H1 (cell line): ENCODE measurements at regions not wholly inside any gene's neighbourhood (a gene's known extent, or its start where the extent isn't known, plus 50 kb on each side); places are given as distances from the start of the nearest gene placed in this dataset.
"Not testable (repeated sequence)": the region's sequence is repeated elsewhere in the genome, so short reads cannot be mapped to it uniquely, and the experiment has no call there.

ENCODE experiments used
- CTCF ChIA-PET: fragments of 300-600 bp; sonication (Branson Sonifier 250); formaldehyde crosslinking; loops from one replicate; lab custom pipeline; 2021; ENCODE audit not compliant: partially characterized antibody; lab: Charles Lee
- POLR2A ChIA-PET: fragments of 300-600 bp; sonication (Branson Sonifier 250); formaldehyde crosslinking; loops from one replicate; lab custom pipeline; 2021; ENCODE audit warnings: inconsistent platforms; ENCODE audit not compliant: partially characterized antibody; lab: Charles Lee
- DNase-seq, 2 experiments: peaks; one replicate each; pipeline versions ENCODE4 v3.0.0 to v3.0.0-alpha.2; 2010 to 2022; ENCODE audit warnings: low spot score in 2 of 2, low read depth in 1 of 2, mixed read lengths in 1 of 2
- FAIRE-seq: peaks from 2 replicates; lab custom pipeline; 2011; peaks lifted over from hg19 to GRCh38; lab: Jason Lieb, UNC
- H2AFZ ChIP-seq: 2 replicates; pipeline ENCODE4 v1.8.1; 2012; ENCODE audit warnings: low read length, inconsistent platforms
- H2AK5ac ChIP-seq: 2 replicates; pipeline ENCODE4 v1.6.1; 2013; ENCODE audit warnings: low read depth, low read length
- H2BK120ac ChIP-seq: replicated peaks from 2 replicates; pipeline ENCODE3; 2013; ENCODE audit warnings: low read depth, low read length, inconsistent platforms
- H2BK12ac ChIP-seq: 2 replicates; pipeline ENCODE4 v1.6.1; 2013; ENCODE audit warnings: low read depth, low read length
- H2BK15ac ChIP-seq: 2 replicates; pipeline ENCODE4 v1.6.1; 2013; ENCODE audit warnings: low read length
- H2BK20ac ChIP-seq: 2 replicates; pipeline ENCODE4 v1.6.1; 2013; ENCODE audit warnings: low read length
- H2BK5ac ChIP-seq: 2 replicates; pipeline ENCODE4 v1.6.1; 2013; ENCODE audit warnings: low read depth, low read length
- H3K14ac ChIP-seq: 2 replicates; pipeline ENCODE4 v1.6.1; 2013; ENCODE audit warnings: inconsistent platforms; ENCODE audit not compliant: insufficient read length
- H3K18ac ChIP-seq: 2 replicates; pipeline ENCODE4 v1.6.1; 2013; ENCODE audit warnings: low read length; ENCODE audit errors: extremely low read depth
- H3K23ac ChIP-seq: 2 replicates; pipeline ENCODE4 v1.6.1; 2013; ENCODE audit warnings: inconsistent platforms; ENCODE audit not compliant: insufficient read length
- H3K23me2 ChIP-seq: 2 replicates; pipeline ENCODE4 v1.6.1; 2013; ENCODE audit warnings: low read depth, low read length
- H3K27ac ChIP-seq: 2 replicates; pipeline ENCODE4 v1.6.1; 2011; ENCODE audit warnings: low read depth, low read length, inconsistent platforms
- H3K27me3 ChIP-seq, 4 experiments: replicated peaks in 1 of 4; 1 replicate in 1 of 4; 2 replicates in 3 of 4; pipeline versions ENCODE4 v1.6.1 to v1.8.1; 2011 to 2013; ENCODE audit warnings: low read length in 3 of 4, mild to moderate bottlenecking in 3 of 4, inconsistent platforms in 2 of 4, mixed read lengths in 2 of 4, moderate library complexity in 1 of 4; ENCODE audit not compliant: control insufficient read depth in 3 of 4, insufficient read depth in 3 of 4; ENCODE audit errors: extremely low read depth in 1 of 4
- H3K36me3 ChIP-seq, 4 experiments: 2 replicates each; pipeline versions ENCODE4 v1.6.1 to v1.8.1; 2011 to 2013; ENCODE audit warnings: mild to moderate bottlenecking in 4 of 4, low read length in 3 of 4, moderate library complexity in 2 of 4, control low read depth in 1 of 4, inconsistent platforms in 1 of 4; ENCODE audit not compliant: insufficient read depth in 4 of 4, control insufficient read depth in 2 of 4
- H3K4ac ChIP-seq: replicated peaks from 2 replicates; pipeline ENCODE3; 2013; ENCODE audit warnings: low read length, low read depth, mixed read lengths, inconsistent platforms; ENCODE audit not compliant: insufficient read length
- H3K4me1 ChIP-seq, 4 experiments: replicated peaks in 1 of 4; 1 replicate in 1 of 4; 2 replicates in 3 of 4; pipeline versions ENCODE4 v1.6.1 to v1.8.1; 2011 to 2013; ENCODE audit warnings: low read length in 3 of 4, inconsistent platforms in 2 of 4, mixed read lengths in 1 of 4; ENCODE audit not compliant: insufficient read depth in 4 of 4, control insufficient read depth in 3 of 4
- H3K4me2 ChIP-seq, 2 experiments: 2 replicates each; pipeline versions ENCODE4 v1.6.1 to v1.8.1; 2011 to 2013; ENCODE audit warnings: low read depth in 2 of 2, low read length in 2 of 2, control low read depth in 1 of 2, inconsistent platforms in 1 of 2, mild to moderate bottlenecking in 1 of 2; ENCODE audit not compliant: insufficient read depth in 1 of 2
- H3K4me3 ChIP-seq, 4 experiments: fragments of 200-600, 300-600 bp in 1 of 4; sonication (generic), shearing (Covaris generic), sonication (Bioruptor Twin) in 1 of 4; 2 replicates each; pipeline versions ENCODE4 v1.5.1 to v1.8.1; 2011 to 2016; ENCODE audit warnings: low read length in 4 of 4, low read depth in 3 of 4, control low read depth in 2 of 4, inconsistent platforms in 2 of 4, mild to moderate bottlenecking in 2 of 4, mixed read lengths in 1 of 4, moderate library complexity in 1 of 4; ENCODE audit not compliant: insufficient read depth in 2 of 4; ENCODE audit errors: extremely low read depth in 1 of 4
- H3K56ac ChIP-seq: replicated peaks from 2 replicates; pipeline ENCODE3; 2013; ENCODE audit warnings: low read depth, mild to moderate bottlenecking, mixed read lengths, low read length, inconsistent platforms; ENCODE audit not compliant: insufficient read length
- H3K79me1 ChIP-seq: 2 replicates; pipeline ENCODE4 v1.6.1; 2013; ENCODE audit warnings: low read depth, low read length, control low read depth
- H3K79me2 ChIP-seq, 2 experiments: 2 replicates each; pipeline versions ENCODE4 v1.6.1 to v1.8.1; 2012 to 2013; ENCODE audit warnings: low read length in 2 of 2, mild to moderate bottlenecking in 2 of 2, inconsistent platforms in 1 of 2; ENCODE audit not compliant: insufficient read depth in 2 of 2, control insufficient read depth in 1 of 2
- H3K9ac ChIP-seq, 4 experiments: replicated peaks in 1 of 4; 1 replicate in 1 of 4; 2 replicates in 3 of 4; pipeline versions ENCODE4 v1.6.1 to v1.8.1; 2011 to 2013; ENCODE audit warnings: low read depth in 3 of 4, low read length in 3 of 4, control low read depth in 2 of 4, mild to moderate bottlenecking in 2 of 4, moderate library complexity in 2 of 4, inconsistent platforms in 1 of 4; ENCODE audit errors: extremely low read depth in 1 of 4
- H3K9me3 ChIP-seq, 2 experiments: 2 replicates each; pipeline versions ENCODE4 v1.6.1 to v1.8.1; 2012 to 2013; ENCODE audit warnings: mild to moderate bottlenecking in 2 of 2, moderate library complexity in 2 of 2, control low read depth in 1 of 2, inconsistent platforms in 1 of 2, low read depth in 1 of 2, low read length in 1 of 2, mixed read lengths in 1 of 2; ENCODE audit not compliant: insufficient read depth in 2 of 2
- H4K20me1 ChIP-seq, 2 experiments: replicated peaks in 1 of 2; 2 replicates each; pipeline versions ENCODE3 to v1.8.1; 2011 to 2013; ENCODE audit warnings: inconsistent platforms in 2 of 2, low read length in 2 of 2, mild to moderate bottlenecking in 1 of 2; ENCODE audit not compliant: insufficient read depth in 2 of 2, control insufficient read depth in 1 of 2
- H4K5ac ChIP-seq: 2 replicates; pipeline ENCODE4 v1.6.1; 2013; ENCODE audit warnings: low read length, low read depth, mixed read lengths, inconsistent platforms; ENCODE audit not compliant: insufficient read length
- H4K8ac ChIP-seq: 2 replicates; pipeline ENCODE4 v1.8.0; 2013; ENCODE audit warnings: mild to moderate bottlenecking, moderate library complexity, low read length, inconsistent platforms; ENCODE audit not compliant: insufficient read depth; ENCODE audit errors: extremely low read depth
- H4K91ac ChIP-seq: replicated peaks from 2 replicates; pipeline ENCODE3; 2013; ENCODE audit warnings: low read length, mixed read lengths, inconsistent platforms; ENCODE audit not compliant: insufficient read length
- WGBS, 2 experiments: shearing (Covaris generic) in 1 of 2; methylation state at CpG; one replicate each; pipeline versions ENCODE4 v1.1.6 to v1.1.7; 2013 to 2015; ENCODE audit warnings: low lambda C conversion rate in 2 of 2, mixed read lengths in 2 of 2, inconsistent platforms in 1 of 2, low coverage in 1 of 2, missing lambda C conversion rate in 1 of 2; ENCODE audit not compliant: insufficient replicate concordance in 2 of 2, insufficient coverage in 1 of 2, insufficient read length in 1 of 2; ENCODE audit errors: extremely low coverage in 1 of 2, missing lambda C conversion rate in 1 of 2; 5-methylcytosine and 5-hydroxymethylcytosine counted together

DNA sequence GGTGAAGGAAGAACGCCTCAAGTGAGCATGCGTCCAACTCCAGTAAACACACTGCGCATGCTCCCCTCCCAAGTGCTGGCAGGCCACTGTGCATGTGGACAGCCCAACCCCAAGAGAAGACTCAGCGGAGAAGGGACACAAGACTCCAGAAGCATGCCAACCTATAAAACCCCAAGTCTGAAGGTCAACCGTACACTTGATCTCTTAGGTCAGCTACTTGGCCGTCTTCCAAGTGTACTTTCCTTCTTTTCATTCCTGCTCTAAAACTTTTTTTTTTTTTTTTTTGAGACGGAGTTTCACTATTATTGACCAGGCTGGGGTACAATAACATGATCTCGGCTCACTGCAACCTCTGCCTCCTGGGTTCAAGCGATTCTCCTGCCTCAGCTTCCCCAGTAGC, 401.2 kb upstream of the USP9Y start:
- WGBS, 2 experiments: no CpG with 5 or more reads among the region's 9 CpGs
- H3K36me3 ChIP-seq, H3K27ac ChIP-seq, H3K4me2 ChIP-seq, H2BK15ac ChIP-seq, H3K9ac ChIP-seq, CTCF ChIA-PET, H3K18ac ChIP-seq, H3K4me3 ChIP-seq, H3K23me2 ChIP-seq, POLR2A ChIA-PET, H3K4me1 ChIP-seq, H4K5ac ChIP-seq, H2AFZ ChIP-seq, DNase-seq, H4K20me1 ChIP-seq, H4K91ac ChIP-seq, H4K8ac ChIP-seq, H3K79me2 ChIP-seq, H2BK120ac ChIP-seq, H3K4ac ChIP-seq, H3K27me3 ChIP-seq, H3K14ac ChIP-seq, H2BK5ac ChIP-seq, H2AK5ac ChIP-seq, H2BK12ac ChIP-seq, H2BK20ac ChIP-seq, H3K23ac ChIP-seq, H3K56ac ChIP-seq, FAIRE-seq, H3K79me1 ChIP-seq: not testable (repeated sequence)
- peaks cover 0 to 14% of the 10 kb centered on the region in 2 experiments; a peak in 3 of 4 replicates for H3K9me3 ChIP-seq
